ENCODE measurements at regions not wholly inside any gene's neighbourhood (a gene's known extent, or its start where the extent isn't known, plus 50 kb on each side); places are given as distances from the start of the nearest gene placed in this dataset.
"Not testable (repeated sequence)": the region's sequence is repeated elsewhere in the genome, so short reads cannot be mapped to it uniquely, and the experiment has no call there.

DNA sequence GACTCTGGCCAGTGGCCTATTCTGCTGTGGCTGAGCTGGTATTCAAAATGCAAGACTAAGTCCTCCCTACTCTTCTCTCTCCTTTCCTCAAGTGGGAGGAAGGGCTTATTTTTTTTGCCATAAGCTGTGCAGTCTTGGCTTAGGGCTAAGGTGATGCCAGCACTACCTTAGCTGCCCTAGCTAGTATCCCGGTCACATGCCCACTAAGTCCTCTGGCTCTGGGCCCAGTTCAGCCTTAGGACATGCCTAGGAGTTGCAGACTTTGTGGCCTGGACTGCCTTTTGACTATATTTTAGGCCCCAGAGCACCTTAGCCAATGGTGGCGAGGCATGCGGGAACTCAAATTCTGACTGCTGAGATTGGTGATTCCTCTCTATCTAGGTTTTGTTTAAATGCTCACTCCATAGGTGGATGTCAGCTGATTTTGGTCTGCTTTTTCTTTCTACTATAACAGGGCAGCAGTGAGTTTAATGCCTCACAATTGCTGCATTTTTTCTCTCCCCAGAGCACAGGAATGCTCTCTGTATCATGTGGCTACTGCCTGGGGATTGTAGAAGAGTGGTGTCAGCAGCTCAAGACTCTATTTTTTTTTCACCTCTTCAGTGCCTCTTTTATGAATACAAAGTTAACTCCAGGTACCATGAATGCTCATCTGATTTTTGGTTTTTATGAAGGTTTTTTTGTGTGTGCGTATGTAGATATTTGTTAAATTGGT is 472.9 kb upstream of the GRID2 start:
- no peak for DNase-seq
- WGBS (ENCODE audit: insufficient coverage, low lambda C conversion rate), result no CpG with 5 or more reads among the region's 4 CpGs
- Histone ChIP-seq H3K4me1 (ENCODE audit: control insufficient read depth, insufficient read depth, low read length) (no peaks in the 10 kb centered on the region), H3K27ac (ENCODE audit: low read length) (no peak overlapping the region), H3K4me3 (ENCODE audit: low read length) (no peak overlapping the region), H3K9me3 (ENCODE audit: control insufficient read depth, low read depth, low read length) (peaks cover 12% of the 10 kb centered on the region), H3K36me3 (ENCODE audit: control insufficient read depth, insufficient read depth, low read length) (no peaks in the 10 kb centered on the region), H3K27me3 (ENCODE audit: control insufficient read depth, insufficient read depth, low read length) (no peaks in the 10 kb centered on the region)

DNA sequence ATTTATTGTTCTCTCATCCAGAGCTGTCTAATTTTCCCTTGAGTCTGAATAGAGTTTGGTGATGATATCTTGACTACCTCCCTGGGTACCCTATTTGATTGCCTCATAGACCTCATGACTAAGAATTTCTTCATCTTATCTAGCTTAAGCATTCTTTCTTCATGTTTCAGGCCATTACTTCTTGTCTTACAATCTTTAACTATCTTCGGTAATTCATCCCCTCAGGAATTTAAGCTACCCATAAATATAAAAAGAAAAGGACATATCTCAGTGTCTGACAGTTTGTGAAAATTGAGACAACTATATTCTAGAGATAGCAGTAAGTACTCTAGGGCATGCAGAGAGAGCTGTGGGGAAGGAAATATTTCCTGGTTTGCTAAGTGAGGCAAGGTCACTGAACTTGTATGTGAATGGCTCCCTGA is 466.1 kb upstream of the GRID2 start:
- H3K4me1 ChIP-seq (ENCODE audit: control insufficient read depth, insufficient read depth, low read length), result no peaks in the 10 kb centered on the region
- H3K9me3 ChIP-seq (ENCODE audit: control insufficient read depth, low read depth, low read length), result peaks cover 7% of the 10 kb centered on the region
- no peak for DNase-seq
- no peak overlapping the region for H3K4me3 ChIP-seq (ENCODE audit: low read length)
- H3K27ac ChIP-seq (ENCODE audit: low read length), result no peak overlapping the region
- no peaks in the 10 kb centered on the region for H3K36me3 ChIP-seq (ENCODE audit: control insufficient read depth, insufficient read depth, low read length)
- no peaks in the 10 kb centered on the region for H3K27me3 ChIP-seq (ENCODE audit: control insufficient read depth, insufficient read depth, low read length)
- 33% methylated on average over 1 of the region's 1 CpG for WGBS (ENCODE audit: insufficient coverage, low lambda C conversion rate)

DNA sequence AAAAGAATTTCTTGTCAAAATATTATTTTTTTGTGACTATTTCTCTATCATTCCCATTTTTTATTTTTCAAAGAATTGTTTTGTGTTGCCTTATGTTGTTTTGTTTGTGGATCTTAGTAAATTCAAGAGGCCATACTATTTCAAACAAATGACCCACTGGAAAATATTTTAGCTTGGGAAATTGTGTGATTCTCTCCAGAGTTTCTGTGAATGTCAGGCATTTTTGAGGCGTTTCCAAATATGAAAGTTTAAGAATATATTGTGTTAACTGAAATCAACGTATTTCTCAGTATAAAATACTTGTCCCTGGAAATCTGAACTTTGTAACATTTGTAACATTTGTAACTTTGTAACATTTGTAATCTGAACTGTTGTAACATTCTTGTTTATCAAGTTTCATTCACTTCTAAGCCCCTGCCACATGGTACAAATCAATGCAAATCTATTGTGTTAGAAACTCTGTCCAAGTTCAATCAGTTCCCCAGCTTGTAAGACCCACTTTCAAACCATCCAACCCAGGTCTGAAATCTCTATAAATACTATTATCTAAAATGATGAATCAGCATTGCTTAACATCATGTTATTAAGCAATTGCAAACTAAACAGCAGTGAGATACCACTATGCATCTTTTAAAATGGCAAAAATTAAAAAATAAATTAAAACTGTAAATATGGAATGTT is 465.4 kb upstream of the GRID2 start:
- Histone ChIP-seq H3K27ac (ENCODE audit: low read length) (no peak overlapping the region), H3K36me3 (ENCODE audit: control insufficient read depth, insufficient read depth, low read length) (no peaks in the 10 kb centered on the region), H3K4me1 (ENCODE audit: control insufficient read depth, insufficient read depth, low read length) (no peaks in the 10 kb centered on the region), H3K9me3 (ENCODE audit: control insufficient read depth, low read depth, low read length) (peaks cover 5% of the 10 kb centered on the region), H3K27me3 (ENCODE audit: control insufficient read depth, insufficient read depth, low read length) (no peaks in the 10 kb centered on the region), H3K4me3 (ENCODE audit: low read length) (no peak overlapping the region)
- DNase-seq, result no peak
- WGBS (ENCODE audit: insufficient coverage, low lambda C conversion rate), result 80% methylated on average over 1 of the region's 2 CpGs

DNA sequence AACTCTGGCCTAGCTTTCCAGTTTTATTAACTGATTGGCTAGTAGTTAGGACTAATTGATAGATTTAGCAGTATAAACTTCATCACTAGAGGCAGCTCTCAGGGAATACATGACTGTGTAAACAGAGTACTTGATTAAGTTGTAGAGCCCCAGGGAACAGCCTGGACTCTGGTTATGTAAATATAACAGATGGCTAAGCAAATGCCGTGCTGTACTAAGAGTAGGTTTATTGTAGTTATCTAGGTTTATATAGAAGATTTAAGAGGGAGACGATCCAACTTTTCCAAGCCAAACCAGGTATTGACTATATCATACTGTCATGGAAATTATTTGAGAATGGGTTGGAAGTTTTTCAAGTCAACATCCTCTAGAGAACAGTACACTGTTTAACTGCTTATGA is 463.4 kb upstream of the GRID2 start:
- peak in 1 of 2 donors; percentile 6 for DNase-seq
- H3K27ac ChIP-seq (ENCODE audit: low read length), result no peak overlapping the region
- 0% methylated on average over 1 of the region's 2 CpGs for WGBS (ENCODE audit: insufficient coverage, low lambda C conversion rate)

DNA sequence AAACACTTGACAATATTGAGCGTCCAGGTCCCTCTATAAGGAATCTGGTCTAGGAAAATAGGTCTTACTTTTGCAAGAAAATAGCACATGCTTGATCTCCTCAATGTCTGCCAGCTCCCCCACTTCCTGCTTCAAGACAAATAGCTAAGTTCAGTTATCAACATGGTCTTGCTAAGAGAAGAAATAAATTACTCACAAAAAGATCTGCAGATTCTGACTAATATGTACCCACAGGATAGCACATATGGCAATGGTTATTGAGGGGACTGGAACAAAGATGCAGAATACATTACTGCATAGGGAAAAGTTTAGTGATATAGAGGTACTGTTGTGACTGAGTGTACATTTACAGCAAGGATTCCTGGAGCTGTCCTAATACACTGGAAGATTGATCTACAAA is 457.5 kb upstream of the GRID2 start:
- Histone ChIP-seq H3K27ac (ENCODE audit: low read length) (no peak overlapping the region), H3K4me1 (ENCODE audit: control insufficient read depth, insufficient read depth, low read length) (no peaks in the 10 kb centered on the region), H3K4me3 (ENCODE audit: low read length) (no peak overlapping the region), H3K27me3 (ENCODE audit: control insufficient read depth, insufficient read depth, low read length) (no peaks in the 10 kb centered on the region), H3K36me3 (ENCODE audit: control insufficient read depth, insufficient read depth, low read length) (no peaks in the 10 kb centered on the region), H3K9me3 (ENCODE audit: control insufficient read depth, low read depth, low read length) (no peaks in the 10 kb centered on the region)
- WGBS (ENCODE audit: insufficient coverage, low lambda C conversion rate), result no CpG with 5 or more reads among the region's 1 CpG
- DNase-seq, result no peak

More for the DNA sequence above, 463.4 kb upstream of the GRID2 start:
- no peaks in the 10 kb centered on the region for H3K4me1 ChIP-seq (ENCODE audit: control insufficient read depth, insufficient read depth, low read length)
- H3K9me3 ChIP-seq (ENCODE audit: control insufficient read depth, low read depth, low read length), result no peaks in the 10 kb centered on the region
- no peaks in the 10 kb centered on the region for H3K27me3 ChIP-seq (ENCODE audit: control insufficient read depth, insufficient read depth, low read length)
- no peaks in the 10 kb centered on the region for H3K36me3 ChIP-seq (ENCODE audit: control insufficient read depth, insufficient read depth, low read length)
- H3K4me3 ChIP-seq (ENCODE audit: low read length), result no peak overlapping the region

DNA sequence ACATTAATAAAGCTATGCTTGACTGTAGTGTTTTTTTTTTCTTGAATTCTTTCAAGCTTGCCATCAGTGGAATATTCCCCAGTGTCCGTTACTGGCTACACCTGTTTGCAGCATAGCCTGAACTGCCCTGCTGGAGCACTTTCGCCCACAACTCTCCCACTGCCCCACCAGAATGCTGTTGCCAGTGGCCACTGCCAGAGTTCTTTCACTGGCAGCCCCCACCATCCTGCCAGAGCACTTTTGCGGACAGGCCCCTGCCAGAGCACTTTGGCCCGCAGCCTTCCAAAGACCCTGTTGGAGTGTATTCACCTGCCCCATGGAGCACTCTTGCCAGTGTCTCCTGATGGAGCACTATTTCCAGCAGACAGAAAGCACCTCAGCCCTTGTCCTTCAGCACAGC is 452.3 kb upstream of the GRID2 start:
- H3K27me3 ChIP-seq (ENCODE audit: control insufficient read depth, insufficient read depth, low read length), result no peaks in the 10 kb centered on the region
- H3K9me3 ChIP-seq (ENCODE audit: control insufficient read depth, low read depth, low read length), result no peaks in the 10 kb centered on the region
- no peak overlapping the region for H3K27ac ChIP-seq (ENCODE audit: low read length)
- no peaks in the 10 kb centered on the region for H3K36me3 ChIP-seq (ENCODE audit: control insufficient read depth, insufficient read depth, low read length)
- no peak overlapping the region for H3K4me3 ChIP-seq (ENCODE audit: low read length)
- DNase-seq, result no peak
- no peaks in the 10 kb centered on the region for H3K4me1 ChIP-seq (ENCODE audit: control insufficient read depth, insufficient read depth, low read length)
- WGBS (ENCODE audit: insufficient coverage, low lambda C conversion rate), result no CpG with 5 or more reads among the region's 4 CpGs

DNA sequence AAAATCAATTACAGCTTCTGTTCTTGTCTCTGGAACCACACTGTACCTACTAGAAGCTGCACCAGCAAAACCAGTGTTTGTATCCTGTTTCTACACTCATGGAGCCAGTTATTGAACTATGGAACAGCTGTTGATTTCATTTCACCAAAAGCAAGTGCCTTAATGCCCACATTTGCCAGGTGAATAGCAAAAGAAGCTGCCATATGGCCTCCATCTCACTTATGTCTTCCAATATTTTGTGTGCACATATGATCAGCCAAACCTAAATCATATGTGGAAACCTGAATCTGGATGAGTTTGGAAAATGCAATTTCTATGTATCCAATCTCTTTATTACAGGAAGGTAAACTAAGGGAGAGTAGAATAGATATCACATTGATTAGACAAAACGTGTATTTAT is 415.8 kb upstream of the GRID2 start:
- Histone ChIP-seq H3K27ac (ENCODE audit: low read length) (no peak overlapping the region), H3K27me3 (ENCODE audit: control insufficient read depth, insufficient read depth, low read length) (no peaks in the 10 kb centered on the region), H3K4me3 (ENCODE audit: low read length) (no peak overlapping the region), H3K36me3 (ENCODE audit: control insufficient read depth, insufficient read depth, low read length) (no peaks in the 10 kb centered on the region), H3K4me1 (ENCODE audit: control insufficient read depth, insufficient read depth, low read length) (no peaks in the 10 kb centered on the region), H3K9me3 (ENCODE audit: control insufficient read depth, low read depth, low read length) (no peaks in the 10 kb centered on the region)
- DNase-seq, result no peak
- WGBS (ENCODE audit: insufficient coverage, low lambda C conversion rate), result 60% methylated on average over 1 of the region's 1 CpG

DNA sequence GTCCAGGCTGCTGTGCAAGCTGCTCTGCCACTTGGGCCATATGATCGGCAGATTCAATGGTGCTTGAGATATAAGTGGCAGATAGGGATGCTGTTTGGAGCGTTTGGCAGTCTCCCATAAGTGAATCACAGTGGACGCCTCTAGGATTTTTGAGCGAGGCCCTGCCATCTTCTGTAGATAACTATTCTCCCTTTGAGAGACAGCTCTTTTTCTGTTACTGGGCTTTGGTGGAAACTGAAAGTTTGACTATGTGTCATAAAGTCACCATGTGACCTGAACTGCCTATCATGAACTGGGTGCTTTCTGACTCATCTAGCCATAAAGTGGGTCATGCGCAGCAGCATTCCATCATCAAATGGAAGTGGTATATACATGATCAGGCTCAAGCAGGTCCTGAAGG is 412.5 kb upstream of the GRID2 start:
- H3K4me1 ChIP-seq (ENCODE audit: control insufficient read depth, insufficient read depth, low read length); H3K27me3 ChIP-seq (ENCODE audit: control insufficient read depth, insufficient read depth, low read length); H3K27ac ChIP-seq (ENCODE audit: low read length); H3K9me3 ChIP-seq (ENCODE audit: control insufficient read depth, low read depth, low read length); DNase-seq; H3K4me3 ChIP-seq (ENCODE audit: low read length); H3K36me3 ChIP-seq (ENCODE audit: control insufficient read depth, insufficient read depth, low read length): not testable (repeated sequence)
- no CpG with 5 or more reads among the region's 5 CpGs for WGBS (ENCODE audit: insufficient coverage, low lambda C conversion rate)

DNA sequence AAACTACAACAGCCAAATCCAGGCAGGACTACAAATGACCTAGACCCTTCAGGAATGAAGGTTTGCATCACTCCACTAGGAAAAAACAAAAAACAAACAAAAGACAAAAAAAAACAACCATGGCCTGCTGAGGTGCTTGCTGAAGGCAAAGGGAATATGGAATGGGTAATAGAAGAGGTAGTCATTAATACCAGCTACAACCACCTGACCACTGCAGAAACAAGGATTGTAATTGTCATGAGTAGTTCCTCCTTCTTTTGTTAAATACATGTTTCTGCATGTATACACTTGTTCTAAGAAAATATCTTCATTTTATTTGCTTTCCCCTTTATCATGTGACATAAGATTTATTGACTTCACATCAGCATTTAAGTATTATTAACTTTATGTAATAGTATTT is 409.8 kb upstream of the GRID2 start:
- Histone ChIP-seq H3K36me3 (ENCODE audit: control insufficient read depth, insufficient read depth, low read length) (no peaks in the 10 kb centered on the region), H3K4me1 (ENCODE audit: control insufficient read depth, insufficient read depth, low read length) (no peaks in the 10 kb centered on the region), H3K27me3 (ENCODE audit: control insufficient read depth, insufficient read depth, low read length) (no peaks in the 10 kb centered on the region), H3K4me3 (ENCODE audit: low read length) (no peak overlapping the region), H3K27ac (ENCODE audit: low read length) (no peak overlapping the region), H3K9me3 (ENCODE audit: control insufficient read depth, low read depth, low read length) (no peaks in the 10 kb centered on the region)
- DNase-seq, result no peak

DNA sequence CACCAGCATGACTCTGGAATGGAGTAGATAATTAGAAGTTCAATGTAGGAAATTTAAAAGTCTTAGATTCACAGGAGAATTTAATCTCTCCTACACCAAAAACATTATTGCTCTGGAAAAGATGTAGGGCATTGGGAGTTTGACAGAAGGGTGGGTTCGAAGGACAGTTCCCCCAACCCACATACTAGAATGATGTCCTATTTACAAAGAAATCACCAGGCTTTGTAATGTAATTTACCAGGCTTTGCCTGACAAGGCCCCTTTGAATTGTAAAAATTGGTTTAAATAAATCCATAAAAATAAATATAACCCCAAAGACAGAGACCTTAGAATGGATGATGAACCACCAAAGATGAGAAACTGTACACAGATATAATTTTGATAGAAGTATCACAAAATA is 399.2 kb upstream of the GRID2 start:
- WGBS (ENCODE audit: insufficient coverage, low lambda C conversion rate), result no CpG with 5 or more reads among the region's 1 CpG
- no peaks in the 10 kb centered on the region for H3K9me3 ChIP-seq (ENCODE audit: control insufficient read depth, low read depth, low read length)
- no peaks in the 10 kb centered on the region for H3K27me3 ChIP-seq (ENCODE audit: control insufficient read depth, insufficient read depth, low read length)

DNA sequence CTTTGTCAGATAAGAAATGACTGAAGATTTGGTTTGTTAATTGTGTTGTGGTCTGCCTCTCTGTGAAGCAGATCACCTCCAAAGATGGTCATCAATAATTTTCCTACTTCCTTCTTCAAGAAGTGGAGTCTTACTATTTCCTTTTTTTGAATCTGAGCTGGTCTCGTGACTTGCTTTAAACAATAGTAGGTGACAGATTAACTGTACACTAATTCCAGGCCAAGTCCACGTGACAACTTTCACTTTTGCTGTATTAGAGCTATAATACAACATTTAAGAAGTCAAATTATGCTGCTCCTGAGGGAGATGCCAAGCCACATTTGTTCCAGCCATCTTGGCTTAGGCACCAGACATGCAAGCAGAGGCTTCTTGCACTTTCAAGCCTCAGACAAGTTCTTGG is 393.8 kb upstream of the GRID2 start:
- H3K9me3 ChIP-seq (ENCODE audit: control insufficient read depth, low read depth, low read length), result no peaks in the 10 kb centered on the region
- no peak overlapping the region for H3K27ac ChIP-seq (ENCODE audit: low read length)
- no peaks in the 10 kb centered on the region for H3K4me1 ChIP-seq (ENCODE audit: control insufficient read depth, insufficient read depth, low read length)
- DNase-seq, result no peak
- no peak overlapping the region for H3K4me3 ChIP-seq (ENCODE audit: low read length)
- no peaks in the 10 kb centered on the region for H3K27me3 ChIP-seq (ENCODE audit: control insufficient read depth, insufficient read depth, low read length)
- H3K36me3 ChIP-seq (ENCODE audit: control insufficient read depth, insufficient read depth, low read length), result no peaks in the 10 kb centered on the region
- WGBS (ENCODE audit: insufficient coverage, low lambda C conversion rate), result 80% methylated on average over 1 of the region's 2 CpGs

More for the DNA sequence above, 399.2 kb upstream of the GRID2 start:
- no peaks in the 10 kb centered on the region for H3K36me3 ChIP-seq (ENCODE audit: control insufficient read depth, insufficient read depth, low read length)
- H3K4me3 ChIP-seq (ENCODE audit: low read length), result no peak overlapping the region
- no peak for DNase-seq
- no peaks in the 10 kb centered on the region for H3K4me1 ChIP-seq (ENCODE audit: control insufficient read depth, insufficient read depth, low read length)
- no peak overlapping the region for H3K27ac ChIP-seq (ENCODE audit: low read length)
